Coronary artery (tissue), 2 donors: ENCODE measurements at regions not wholly inside any gene's neighbourhood (a gene's known extent, or its start where the extent isn't known, plus 50 kb on each side); places are given as distances from the start of the nearest gene placed in this dataset.
"Not testable (repeated sequence)": the region's sequence is repeated elsewhere in the genome, so short reads cannot be mapped to it uniquely, and the experiment has no call there.

ENCODE experiments used
- DNase-seq: peaks from one replicate; pipeline ENCODE4 v3.0.0-alpha.2; 2017; ENCODE audit warnings: low spot score
- H3K27ac ChIP-seq, 2 donors: fragments of 200-600 bp; sonication (generic); one replicate each; pipeline ENCODE4 v1.5.1; 2016 to 2019
- H3K4me3 ChIP-seq: fragments of 200-600 bp; sonication (generic); 2 replicates; pipeline ENCODE4 v1.5.1; 2016; ENCODE audit warnings: mild to moderate bottlenecking, moderate library complexity
- CTCF ChIP-seq: fragments of 200-600 bp; sonication (generic); IDR thresholded peaks from one replicate; pipeline ENCODE4 v1.5.1; 2019; ENCODE audit warnings: antibody characterized with exemption

- no peak for TF ChIP-seq CTCF
- no peak overlapping the region for H3K27ac ChIP-seq
- no peak for DNase-seq
- H3K4me3 ChIP-seq: no peak overlapping the region
Observed at GRCh38 chr7:142533920-142534319, 215.4 kb upstream of the PRSS1 start.

GRCh38 chr7:142529591-142529990, 219.7 kb upstream of the PRSS1 start:
- Histone ChIP-seq H3K27ac (no peak overlapping the region), H3K4me3 (no peak overlapping the region)
- DNase-seq: no peak
- TF ChIP-seq CTCF: no peak

GRCh38 chr7:142528608-142529408, 220.5 kb upstream of the PRSS1 start:
- no peak for TF ChIP-seq CTCF
- DNase-seq: no peak
- H3K27ac ChIP-seq: no peak overlapping the region
- no peak overlapping the region for H3K4me3 ChIP-seq

GRCh38 chr7:142523821-142524460, 225.3 kb upstream of the PRSS1 start:
- Histone ChIP-seq H3K27ac (no peak overlapping the region), H3K4me3 (no peak overlapping the region)
- no peak for TF ChIP-seq CTCF
- no peak for DNase-seq

- DNase-seq: no peak
- Histone ChIP-seq H3K4me3 (no peak overlapping the region), H3K27ac (no peak overlapping the region)
- no peak for TF ChIP-seq CTCF
Observed at GRCh38 chr7:142522735-142523134, 226.5 kb upstream of the PRSS1 start.

GRCh38 chr7:142520885-142521284, 228.4 kb upstream of the PRSS1 start:
- H3K4me3 ChIP-seq, DNase-seq, H3K27ac ChIP-seq: not testable (repeated sequence)

GRCh38 chr7:142520455-142520854, 228.8 kb upstream of the PRSS1 start:
- DNase-seq, H3K4me3 ChIP-seq, H3K27ac ChIP-seq: not testable (repeated sequence)
